NOMO-1 treated with dmso at 0.1 percent for 144 hours (cell line): ENCODE measurements at regions not wholly inside any gene's neighbourhood (a gene's known extent, or its start where the extent isn't known, plus 50 kb on each side); places are given as distances from the start of the nearest gene placed in this dataset.

Source experiments
- DNase-seq: peaks from one replicate; lab custom pipeline; 2025; ENCODE audit not compliant: unreplicated experiment; lab: John Stamatoyannopoulos, UW

GRCh38 chr10:5305374-5305773 lies 59.4 kb upstream of the UCN3 start:
- no peak for DNase-seq

- DNase-seq, result no peak
Measured at GRCh38 chr10:5310914-5311313, 53.9 kb upstream of the UCN3 start.

GRCh38 chr10:5311617-5312016 lies 53.1 kb upstream of the UCN3 start:
- DNase-seq, result no peak

GRCh38 chr10:5314840-5315239 lies 49.9 kb upstream of the UCN3 start:
- no peak for DNase-seq
